Chondrocyte (in vitro differentiated cells): ENCODE measurements at regions not wholly inside any gene's neighbourhood (a gene's known extent, or its start where the extent isn't known, plus 50 kb on each side); places are given as distances from the start of the nearest gene placed in this dataset.
"Not testable (repeated sequence)": the region's sequence is repeated elsewhere in the genome, so short reads cannot be mapped to it uniquely, and the experiment has no call there.

Experiments used
- DNase-seq: peaks from one replicate; pipeline ENCODE4 v3.0.0; 2021; ENCODE audit warnings: mixed read lengths, low spot score
- H3K27ac Mint-ChIP-seq: one replicate; pipeline ENCODE4 v1.8.0; 2021; ENCODE audit warnings: mild to moderate bottlenecking, moderate library complexity, mixed read lengths; ENCODE audit not compliant: unreplicated experiment
- H3K27me3 Mint-ChIP-seq: 2 replicates; pipeline ENCODE4 v1.8.0; 2021; ENCODE audit warnings: low read depth, mixed read lengths
- H3K36me3 Mint-ChIP-seq: 2 replicates; pipeline ENCODE4 v1.8.0; 2021; ENCODE audit warnings: low read depth, mixed read lengths
- H3K4me1 Mint-ChIP-seq: 2 replicates; pipeline ENCODE4 v1.8.0; 2021; ENCODE audit warnings: low read depth, mild to moderate bottlenecking, mixed read lengths
- H3K4me3 Mint-ChIP-seq: one replicate; pipeline ENCODE4 v1.8.0; 2021; ENCODE audit warnings: mild to moderate bottlenecking, moderate library complexity, mixed read lengths; ENCODE audit not compliant: unreplicated experiment
- H3K9me3 Mint-ChIP-seq: 2 replicates; pipeline ENCODE4 v1.8.0; 2021; ENCODE audit warnings: low read depth, mixed read lengths
- CTCF ChIP-seq: fragments of 200-600 bp; sonication (generic); IDR thresholded peaks from 2 replicates; pipeline ENCODE4 v1.5.0; 2021; ENCODE audit warnings: antibody characterized with exemption, mild to moderate bottlenecking, moderate library complexity

- Mint-ChIP-seq H3K4me1 (no peaks in the 10 kb centered on the region), H3K9me3 (peaks cover 3% of the 10 kb centered on the region), H3K4me3 (no peak overlapping the region), H3K27me3 (peaks cover 67% of the 10 kb centered on the region), H3K36me3 (no peaks in the 10 kb centered on the region), H3K27ac (no peak overlapping the region)
- no peak for TF ChIP-seq CTCF
- no peak for DNase-seq
Measured at GRCh38 chr16:86277221-86277620, 233.1 kb upstream of the FOXF1 start.

DNA sequence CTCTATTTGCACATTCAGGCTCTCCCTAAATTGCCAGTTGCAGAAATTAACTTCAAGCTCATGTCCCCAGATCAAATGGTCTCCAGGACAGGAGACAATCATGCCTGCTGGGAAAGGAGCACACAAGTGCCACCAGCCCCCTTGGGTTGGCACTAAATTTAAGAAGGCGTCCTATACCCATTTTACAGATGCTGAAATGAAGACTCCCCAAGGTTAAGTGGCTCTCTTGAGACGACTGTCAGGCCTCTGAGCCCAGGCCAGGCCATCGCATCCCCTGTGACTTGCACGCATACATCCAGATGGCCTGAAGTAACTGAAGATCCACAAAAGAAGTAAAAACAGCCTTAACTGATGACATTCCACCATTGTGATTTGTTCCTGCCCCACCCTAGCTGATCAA is 232.5 kb upstream of the FOXF1 start:
- not testable (repeated sequence) for DNase-seq, H3K4me1 Mint-ChIP-seq, H3K4me3 Mint-ChIP-seq, H3K9me3 Mint-ChIP-seq, H3K36me3 Mint-ChIP-seq, H3K27ac Mint-ChIP-seq
- peaks cover 72% of the 10 kb centered on the region for H3K27me3 Mint-ChIP-seq

GRCh38 chr16:86281421-86281820 is 228.9 kb upstream of the FOXF1 start:
- Mint-ChIP-seq H3K27me3 (peaks cover 74% of the 10 kb centered on the region), H3K36me3 (no peaks in the 10 kb centered on the region), H3K4me3 (no peak overlapping the region), H3K27ac (no peak overlapping the region), H3K9me3 (no peaks in the 10 kb centered on the region), H3K4me1 (no peaks in the 10 kb centered on the region)
- no peak for TF ChIP-seq CTCF
- no peak for DNase-seq

- Mint-ChIP-seq H3K27ac (no peak overlapping the region), H3K36me3 (no peaks in the 10 kb centered on the region), H3K4me3 (no peak overlapping the region), H3K9me3 (no peaks in the 10 kb centered on the region), H3K4me1 (no peaks in the 10 kb centered on the region), H3K27me3 (peaks cover 77% of the 10 kb centered on the region)
- TF ChIP-seq CTCF: no peak
- no peak for DNase-seq
Measured at GRCh38 chr16:86283944-86284343, 226.4 kb upstream of the FOXF1 start.

GRCh38 chr16:86285421-86285820 is 224.9 kb upstream of the FOXF1 start:
- peaks cover 83% of the 10 kb centered on the region for H3K27me3 Mint-ChIP-seq
- no peaks in the 10 kb centered on the region for H3K36me3 Mint-ChIP-seq
- H3K27ac Mint-ChIP-seq: no peak overlapping the region
- no peaks in the 10 kb centered on the region for H3K4me1 Mint-ChIP-seq
- no peak overlapping the region for H3K4me3 Mint-ChIP-seq
- H3K9me3 Mint-ChIP-seq: no peaks in the 10 kb centered on the region
- no peak for TF ChIP-seq CTCF
- no peak for DNase-seq
